HepG2 (cell line): ENCODE measurements at regions not wholly inside any gene's neighbourhood (a gene's known extent, or its start where the extent isn't known, plus 50 kb on each side); places are given as distances from the start of the nearest gene placed in this dataset.
A peak's percentile ranks its signal among the peaks of the same experiment; 100 is the strongest.

ENCODE experiments used
- ARID5B ChIP-seq: IDR thresholded peaks from 2 replicates; pipeline ENCODE4 v1.4.0; 2020; ENCODE audit warnings: mild to moderate bottlenecking, missing genetic modification reagents
- FOSL1 ChIP-seq: sonication (generic); formaldehyde crosslinking; IDR thresholded peaks from 2 replicates; pipeline ENCODE4 v1.9.0; 2021; ENCODE audit warnings: missing genetic modification reagents, borderline replicate concordance
- GABPB1 ChIP-seq: IDR thresholded peaks from 2 replicates; pipeline ENCODE4 v1.6.1; 2016; ENCODE audit warnings: mild to moderate bottlenecking, missing genetic modification reagents, moderate library complexity, missing compliant biosample characterization
- SPEN ChIP-seq: sonication (generic); formaldehyde crosslinking; IDR thresholded peaks from 2 replicates; pipeline ENCODE4 v1.5.1; 2020; ENCODE audit warnings: low read depth, mild to moderate bottlenecking, missing genetic modification reagents
- TAF15 ChIP-seq: fragments of 200-400 bp; formaldehyde crosslinking; IDR thresholded peaks from one replicate; pipeline ENCODE4 v1.6.1; 2018; ENCODE audit warnings: mild to moderate bottlenecking, low read depth, low read length; ENCODE audit not compliant: poor library complexity, severe bottlenecking
- ZFP36 ChIP-seq: fragments of 150-350 bp; IDR thresholded peaks from 2 replicates; pipeline ENCODE4 v1.6.1; 2018; ENCODE audit warnings: borderline replicate concordance, low read length, low read depth; ENCODE audit not compliant: partially characterized antibody
- ZNF280B ChIP-seq: sonication (generic); formaldehyde crosslinking; IDR thresholded peaks from 2 replicates; pipeline ENCODE4 v1.5.0; 2020; ENCODE audit warnings: missing genetic modification reagents, mild to moderate bottlenecking, borderline replicate concordance
- ZNF335 ChIP-seq: sonication (generic); formaldehyde crosslinking; IDR thresholded peaks from 2 replicates; pipeline ENCODE4 v1.4.0; 2020; ENCODE audit warnings: missing genetic modification reagents
- ZNF547 ChIP-seq: sonication (generic); formaldehyde crosslinking; IDR thresholded peaks from 2 replicates; pipeline ENCODE4 v1.5.1; 2020; ENCODE audit warnings: mild to moderate bottlenecking, missing genetic modification reagents
- ZXDC ChIP-seq: sonication (generic); formaldehyde crosslinking; IDR thresholded peaks from 2 replicates; pipeline ENCODE4 v1.5.0; 2020; ENCODE audit warnings: mild to moderate bottlenecking, missing genetic modification reagents
- TF ChIP-seq, protein P1 (sequence below): sonication (generic); formaldehyde crosslinking; IDR thresholded peaks from 2 replicates; pipeline ENCODE4 v1.5.0; 2020; ENCODE audit warnings: missing genetic modification reagents
- TF ChIP-seq, protein P2 (sequence below): sonication (generic); formaldehyde crosslinking; IDR thresholded peaks from 2 replicates; pipeline ENCODE4 v1.9.0; 2022; ENCODE audit warnings: low read depth, missing genetic modification reagents

DNA sequence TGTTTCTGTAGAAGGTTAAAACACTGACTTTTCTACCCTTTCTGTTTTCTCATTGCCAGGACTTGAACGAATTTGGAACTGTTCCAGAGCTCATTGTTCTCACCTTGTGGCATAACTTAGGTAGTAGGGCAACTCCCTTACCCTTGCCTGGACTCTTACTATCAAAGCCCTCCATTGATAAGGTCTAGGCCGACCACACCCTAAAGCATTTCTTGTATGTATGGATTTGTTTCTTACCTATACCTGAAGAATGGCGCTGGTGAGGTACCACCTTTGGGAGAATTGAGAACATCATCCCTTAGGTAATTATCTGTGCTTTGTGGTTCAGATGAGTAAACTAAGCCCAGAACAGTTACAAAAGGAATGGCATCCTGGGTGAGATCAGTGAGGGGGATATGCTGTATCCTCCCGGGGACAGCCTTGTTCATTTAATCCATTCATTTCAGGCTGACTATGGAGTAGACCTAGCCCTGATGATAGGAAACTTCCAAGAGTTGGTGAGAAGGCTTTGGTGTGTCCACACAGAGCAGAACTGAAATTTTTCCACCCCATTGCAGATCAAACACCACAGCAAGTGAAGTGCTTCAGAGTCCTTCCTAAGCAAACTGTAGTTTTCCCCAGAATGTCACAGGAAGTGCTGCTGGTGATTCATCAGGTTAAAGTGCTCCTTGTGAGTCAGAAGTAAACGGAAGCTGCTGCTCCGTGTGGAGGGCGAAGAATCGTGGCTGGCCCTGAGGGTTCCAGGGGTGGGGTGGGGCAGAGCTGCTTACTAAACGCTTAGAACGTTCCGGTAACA lies 113.0 kb downstream of the TEX26 start (continued):
- TF ChIP-seq ZXDC (CRISPR knock-in tag), result no peak
- no peak for TF ChIP-seq ZNF547 (CRISPR knock-in tag)
- no peak for TF ChIP-seq TAF15
- TF ChIP-seq, protein P1, sequence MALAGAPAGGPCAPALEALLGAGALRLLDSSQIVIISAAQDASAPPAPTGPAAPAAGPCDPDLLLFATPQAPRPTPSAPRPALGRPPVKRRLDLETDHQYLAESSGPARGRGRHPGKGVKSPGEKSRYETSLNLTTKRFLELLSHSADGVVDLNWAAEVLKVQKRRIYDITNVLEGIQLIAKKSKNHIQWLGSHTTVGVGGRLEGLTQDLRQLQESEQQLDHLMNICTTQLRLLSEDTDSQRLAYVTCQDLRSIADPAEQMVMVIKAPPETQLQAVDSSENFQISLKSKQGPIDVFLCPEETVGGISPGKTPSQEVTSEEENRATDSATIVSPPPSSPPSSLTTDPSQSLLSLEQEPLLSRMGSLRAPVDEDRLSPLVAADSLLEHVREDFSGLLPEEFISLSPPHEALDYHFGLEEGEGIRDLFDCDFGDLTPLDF (CRISPR knock-in tag), result no peak
- no peak for TF ChIP-seq ZNF335 (CRISPR knock-in tag)
- no peak for TF ChIP-seq ZFP36
- peak; percentile 75; the same call in 1 of the 2 replicates for TF ChIP-seq FOSL1 (CRISPR knock-in tag)
- TF ChIP-seq ZNF280B (CRISPR knock-in tag), result no peak
- TF ChIP-seq SPEN, result no peak
- TF ChIP-seq ARID5B (CRISPR knock-in tag), result peak; percentile 44
- peak; percentile 58; the same call in 1 of the 2 replicates for TF ChIP-seq GABPB1
- TF ChIP-seq, protein P2, sequence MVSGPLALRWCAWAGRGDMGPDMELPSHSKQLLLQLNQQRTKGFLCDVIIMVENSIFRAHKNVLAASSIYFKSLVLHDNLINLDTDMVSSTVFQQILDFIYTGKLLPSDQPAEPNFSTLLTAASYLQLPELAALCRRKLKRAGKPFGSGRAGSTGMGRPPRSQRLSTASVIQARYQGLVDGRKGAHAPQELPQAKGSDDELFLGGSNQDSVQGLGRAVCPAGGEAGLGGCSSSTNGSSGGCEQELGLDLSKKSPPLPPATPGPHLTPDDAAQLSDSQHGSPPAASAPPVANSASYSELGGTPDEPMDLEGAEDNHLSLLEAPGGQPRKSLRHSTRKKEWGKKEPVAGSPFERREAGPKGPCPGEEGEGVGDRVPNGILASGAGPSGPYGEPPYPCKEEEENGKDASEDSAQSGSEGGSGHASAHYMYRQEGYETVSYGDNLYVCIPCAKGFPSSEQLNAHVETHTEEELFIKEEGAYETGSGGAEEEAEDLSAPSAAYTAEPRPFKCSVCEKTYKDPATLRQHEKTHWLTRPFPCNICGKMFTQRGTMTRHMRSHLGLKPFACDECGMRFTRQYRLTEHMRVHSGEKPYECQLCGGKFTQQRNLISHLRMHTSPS (CRISPR knock-in tag), result no peak
